Left ventricle myocardium inferior (tissue), 1 donor: ENCODE measurements at regions not wholly inside any gene's neighbourhood (a gene's known extent, or its start where the extent isn't known, plus 50 kb on each side); places are given as distances from the start of the nearest gene placed in this dataset.

Source experiments
- DNase-seq: peaks from one replicate; pipeline ENCODE4 v3.0.0-alpha.2; 2020
- H3K27ac ChIP-seq: fragments of 200-600 bp; replicated peaks from 2 replicates; pipeline ENCODE4 v1.8.0; 2021
- H3K27me3 ChIP-seq: fragments of 200-600 bp; 2 replicates; pipeline ENCODE4 v1.8.0; 2021; ENCODE audit warnings: low read depth
- H3K36me3 ChIP-seq: fragments of 200-600 bp; 2 replicates; pipeline ENCODE4 v1.8.0; 2021
- H3K4me1 ChIP-seq: fragments of 200-600 bp; 2 replicates; pipeline ENCODE4 v1.8.0; 2021
- H3K4me3 ChIP-seq: fragments of 200-600 bp; 2 replicates; pipeline ENCODE4 v1.8.0; 2021; ENCODE audit warnings: mild to moderate bottlenecking, moderate library complexity
- H3K9me3 ChIP-seq: fragments of 200-600 bp; replicated peaks from 2 replicates; pipeline ENCODE4 v1.8.0; 2021
- intact Hi-C: fragments of 100-400 bp; cut with micrococcal nuclease; formaldehyde crosslinking; loops from one replicate; pipeline ENCODE4 v1.11.0; 2022
- TF ChIP-seq, protein P1 (sequence below): fragments of 200-600 bp; IDR thresholded peaks from 2 replicates; pipeline ENCODE4 v1.8.0; 2021; ENCODE audit warnings: antibody characterized with exemption, mild to moderate bottlenecking, borderline replicate concordance
- donor health status: DM: no; HTN: yes; CAD: no; lungs with severe emphysema.

DNA sequence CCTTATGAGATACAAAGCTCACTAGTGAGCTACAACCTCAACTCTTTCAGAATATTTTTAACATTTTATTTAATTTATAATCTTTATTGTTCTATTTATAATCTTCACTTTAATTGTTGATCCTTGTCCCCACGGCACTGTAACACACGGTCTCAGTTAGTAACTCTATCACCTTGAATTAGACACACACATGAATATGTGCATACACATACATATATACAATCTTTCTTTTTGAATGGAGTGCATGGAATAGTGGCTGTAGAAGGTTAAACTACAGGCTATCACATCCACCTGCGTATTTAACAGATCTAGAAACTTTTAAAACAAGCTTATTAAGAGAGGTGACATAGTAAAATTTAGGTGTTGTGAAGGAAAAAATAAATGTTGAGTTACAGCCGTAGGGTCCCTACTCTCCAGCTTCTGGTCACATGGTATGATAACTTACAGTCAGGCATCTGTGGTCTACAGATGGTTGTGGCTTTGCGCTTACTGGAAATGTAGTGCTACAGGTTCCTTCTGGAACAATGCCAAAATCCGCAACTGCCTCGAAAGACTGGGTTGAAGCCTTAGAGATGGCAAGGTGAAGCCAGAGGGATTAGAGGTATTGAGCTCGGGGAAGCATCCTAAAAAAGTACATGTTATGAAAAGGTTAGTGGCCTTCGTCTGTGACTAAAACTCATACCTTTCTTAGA is 1324.1 kb upstream of the SLC39A10 start:
- TF ChIP-seq, protein P1, sequence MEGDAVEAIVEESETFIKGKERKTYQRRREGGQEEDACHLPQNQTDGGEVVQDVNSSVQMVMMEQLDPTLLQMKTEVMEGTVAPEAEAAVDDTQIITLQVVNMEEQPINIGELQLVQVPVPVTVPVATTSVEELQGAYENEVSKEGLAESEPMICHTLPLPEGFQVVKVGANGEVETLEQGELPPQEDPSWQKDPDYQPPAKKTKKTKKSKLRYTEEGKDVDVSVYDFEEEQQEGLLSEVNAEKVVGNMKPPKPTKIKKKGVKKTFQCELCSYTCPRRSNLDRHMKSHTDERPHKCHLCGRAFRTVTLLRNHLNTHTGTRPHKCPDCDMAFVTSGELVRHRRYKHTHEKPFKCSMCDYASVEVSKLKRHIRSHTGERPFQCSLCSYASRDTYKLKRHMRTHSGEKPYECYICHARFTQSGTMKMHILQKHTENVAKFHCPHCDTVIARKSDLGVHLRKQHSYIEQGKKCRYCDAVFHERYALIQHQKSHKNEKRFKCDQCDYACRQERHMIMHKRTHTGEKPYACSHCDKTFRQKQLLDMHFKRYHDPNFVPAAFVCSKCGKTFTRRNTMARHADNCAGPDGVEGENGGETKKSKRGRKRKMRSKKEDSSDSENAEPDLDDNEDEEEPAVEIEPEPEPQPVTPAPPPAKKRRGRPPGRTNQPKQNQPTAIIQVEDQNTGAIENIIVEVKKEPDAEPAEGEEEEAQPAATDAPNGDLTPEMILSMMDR: no peak
- Histone ChIP-seq H3K9me3 (peaks cover 7% of the 10 kb centered on the region), H3K4me3 (no peak overlapping the region), H3K27me3 (no peaks in the 10 kb centered on the region), H3K36me3 (no peaks in the 10 kb centered on the region), H3K4me1 (no peaks in the 10 kb centered on the region), H3K27ac (no peak overlapping the region)
- intact Hi-C loops: no loop called here
- no peak for DNase-seq

DNA sequence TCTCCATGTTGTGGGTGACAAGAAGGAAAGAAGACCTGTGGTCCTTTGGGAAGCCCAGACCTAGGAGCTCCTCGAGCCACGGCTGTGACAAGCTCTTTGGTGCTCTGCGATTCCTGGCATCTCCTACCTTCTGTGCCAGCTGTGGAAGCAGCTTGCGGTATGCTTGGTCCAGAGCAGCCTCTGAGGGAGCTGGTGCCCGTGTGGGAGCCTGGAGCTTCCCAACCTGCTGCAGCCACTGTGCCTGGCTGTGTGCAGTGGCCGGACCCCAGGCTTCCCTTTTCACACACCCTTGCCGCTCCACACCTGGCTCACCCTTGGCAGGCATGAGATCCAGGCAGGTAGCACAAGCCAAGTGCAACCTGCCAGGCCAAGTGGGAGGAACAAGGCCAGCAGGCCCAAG is 1328.6 kb upstream of the SLC39A10 start:
- intact Hi-C loops: no loop called here
- no peak for DNase-seq

DNA sequence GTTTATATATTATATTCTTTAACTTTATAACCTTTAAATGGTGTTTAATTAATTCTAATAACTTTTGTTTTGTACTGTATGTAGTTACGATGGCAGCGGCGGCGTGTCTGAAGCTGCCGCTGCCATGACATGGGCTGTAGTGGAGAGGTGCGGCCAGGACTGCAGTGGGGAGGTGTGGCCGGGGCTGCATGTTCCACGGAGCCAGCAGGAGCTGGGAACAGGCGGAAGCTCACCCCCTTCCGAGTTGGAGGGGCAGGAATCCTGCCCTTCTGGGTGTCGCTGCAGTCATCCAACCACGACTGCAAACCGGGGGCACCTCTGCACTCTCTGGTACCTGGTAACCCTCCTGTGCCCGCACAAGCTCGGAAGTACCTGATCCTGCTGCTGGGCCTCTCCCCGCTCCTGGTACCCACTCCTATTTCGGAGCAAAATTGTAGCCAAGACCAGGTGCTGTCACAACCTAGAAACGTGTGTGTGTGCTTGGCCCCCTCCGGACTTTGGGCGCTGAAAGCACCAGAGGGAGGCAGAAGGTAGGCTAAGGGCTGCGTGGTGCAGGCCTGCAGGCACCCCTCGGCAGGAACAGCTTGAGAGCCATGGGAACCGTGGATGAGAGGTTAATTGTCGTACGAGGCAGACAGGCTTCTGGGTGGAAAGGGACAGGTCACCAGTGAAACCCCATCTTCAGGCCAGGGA is 1329.7 kb upstream of the SLC39A10 start:
- Histone ChIP-seq H3K36me3 (no peaks in the 10 kb centered on the region), H3K27ac (no peak overlapping the region), H3K4me3 (no peak overlapping the region), H3K9me3 (peaks cover 12% of the 10 kb centered on the region), H3K4me1 (no peaks in the 10 kb centered on the region), H3K27me3 (no peaks in the 10 kb centered on the region)
- intact Hi-C loops: no loop called here
- TF ChIP-seq, protein P1: no peak
- no peak for DNase-seq

More for the DNA sequence above, 1328.6 kb upstream of the SLC39A10 start:
- no peak overlapping the region for H3K27ac ChIP-seq
- no peaks in the 10 kb centered on the region for H3K4me1 ChIP-seq
- H3K27me3 ChIP-seq: no peaks in the 10 kb centered on the region
- TF ChIP-seq, protein P1: no peak
- no peak overlapping the region for H3K4me3 ChIP-seq
- H3K36me3 ChIP-seq: no peaks in the 10 kb centered on the region
- H3K9me3 ChIP-seq: peaks cover 12% of the 10 kb centered on the region

DNA sequence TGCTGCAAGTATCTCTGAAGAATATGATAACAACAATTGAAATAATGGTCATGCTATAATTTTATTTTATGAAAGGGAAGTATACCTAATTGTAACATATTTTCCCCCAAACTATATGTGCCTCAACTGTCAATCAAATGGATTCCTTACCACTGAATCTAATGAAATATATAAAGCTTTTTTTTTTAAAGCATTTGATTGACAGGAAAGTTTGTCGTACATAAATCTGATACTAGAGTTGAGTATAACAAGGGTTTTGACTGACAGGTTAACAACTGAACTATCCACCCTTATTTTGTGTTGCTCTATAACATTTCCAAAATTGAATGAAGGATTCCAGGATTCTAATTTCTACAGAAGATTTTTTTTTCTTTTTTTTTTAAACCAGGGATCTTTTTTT is 1333.3 kb upstream of the SLC39A10 start:
- peaks cover 12% of the 10 kb centered on the region for H3K9me3 ChIP-seq
- H3K36me3 ChIP-seq: no peaks in the 10 kb centered on the region
- TF ChIP-seq, protein P1: no peak
- no peak overlapping the region for H3K27ac ChIP-seq
- no peak for DNase-seq
- H3K27me3 ChIP-seq: no peaks in the 10 kb centered on the region
- H3K4me1 ChIP-seq: no peaks in the 10 kb centered on the region
- intact Hi-C loops: no loop called here
- no peak overlapping the region for H3K4me3 ChIP-seq

DNA sequence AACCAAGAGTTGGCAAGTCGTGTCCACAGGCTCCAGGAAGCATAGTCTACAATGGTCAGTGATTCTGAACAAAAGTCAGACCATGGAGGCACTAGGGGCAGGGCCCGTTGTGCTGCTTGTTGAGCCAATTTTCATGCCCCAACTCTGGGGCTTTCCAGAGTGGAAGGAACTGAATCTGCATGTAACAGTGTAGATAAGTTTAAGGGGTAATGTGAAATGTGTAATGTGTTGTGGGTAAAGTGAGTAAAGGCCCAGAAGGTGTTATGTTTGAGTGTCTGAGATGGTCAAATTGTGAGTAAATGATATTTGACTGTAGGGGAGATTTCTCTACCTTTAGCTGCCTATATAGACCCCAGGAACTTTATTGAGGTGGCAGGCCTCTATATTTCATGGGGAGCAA is 1336.5 kb upstream of the SLC39A10 start:
- TF ChIP-seq, protein P1: no peak
- DNase-seq: no peak

More for the DNA sequence above, 1336.5 kb upstream of the SLC39A10 start:
- H3K9me3 ChIP-seq: no peaks in the 10 kb centered on the region
- intact Hi-C loops: no loop called here
- H3K27ac ChIP-seq: no peak overlapping the region
- no peaks in the 10 kb centered on the region for H3K27me3 ChIP-seq
- H3K36me3 ChIP-seq: no peaks in the 10 kb centered on the region
- no peaks in the 10 kb centered on the region for H3K4me1 ChIP-seq
- no peak overlapping the region for H3K4me3 ChIP-seq
